GM12878 (cell line): ENCODE measurements at regions not wholly inside any gene's neighbourhood (a gene's known extent, or its start where the extent isn't known, plus 50 kb on each side); places are given as distances from the start of the nearest gene placed in this dataset.

Source experiments
- ATAC-seq: fragments of 200-7000 bp; cut with Tn5 transposase; 3 replicates; pipeline ENCODE4 v1.9.1; 2020; ENCODE audit warnings: mild to moderate bottlenecking, moderate library complexity
- BruUV-seq: library from RNA; stranded (reverse); fragments of 400-500 nt; replicated peaks from 2 replicates; lab custom pipeline; 2021; lab: Mats Ljungman, UMichigan
- CTCF ChIA-PET: fragments of 300-600 bp; sonication (Branson Sonifier 250); formaldehyde crosslinking; extraction: SDS; loops from one replicate; lab custom pipeline; 2021; ENCODE audit warnings: inconsistent platforms; lab: Yijun Ruan, JAX
- POLR2A ChIA-PET: fragments of 350-600 bp; formaldehyde crosslinking; extraction: SDS; loops from one replicate; lab custom pipeline; 2021; ENCODE audit warnings: inconsistent platforms; lab: Charles Lee
- RAD21 ChIA-PET: fragments of 300-600 bp; sonication (Branson Sonifier 250); formaldehyde crosslinking; loops from one replicate; lab custom pipeline; 2023; ENCODE audit warnings: antibody characterized with exemption; ENCODE audit not compliant: unreplicated experiment; lab: Charles Lee
- SMC1A ChIA-PET: fragments of 300-600 bp; sonication (Branson Sonifier 250); formaldehyde crosslinking; loops from one replicate; lab custom pipeline; 2023; ENCODE audit not compliant: unreplicated experiment, uncharacterized antibody; lab: Charles Lee
- DNase-seq: peaks from one replicate; pipeline ENCODE4 v3.0.0-alpha.2; 2011; ENCODE audit warnings: low read depth, low spot score
- FAIRE-seq: peaks from 3 replicates; lab custom pipeline; 2011; peaks lifted over from hg19 to GRCh38; lab: Jason Lieb, UNC
- H2AFZ ChIP-seq: 2 replicates; pipeline ENCODE4 v1.6.0; 2011; ENCODE audit warnings: low read depth, low read length, control low read depth; ENCODE audit not compliant: control insufficient read depth
- H3K27ac ChIP-seq: 2 replicates; pipeline ENCODE4 v1.5.1; 2011; ENCODE audit warnings: control low read depth; ENCODE audit not compliant: control insufficient read depth, insufficient read depth
- H3K27me3 ChIP-seq, 2 experiments: replicated peaks in 1 of 2; 2 replicates each; pipeline versions ENCODE4 v1.6.0 to v1.6.1; 2011; ENCODE audit warnings: low read length in 1 of 2; ENCODE audit not compliant: control insufficient read depth in 2 of 2, insufficient read depth in 2 of 2
- H3K36me3 ChIP-seq, 2 experiments: 2 replicates each; pipeline ENCODE4 v1.5.1; 2011; ENCODE audit warnings: low read length in 1 of 2; ENCODE audit not compliant: control insufficient read depth in 2 of 2, insufficient read depth in 2 of 2
- H3K4me1 ChIP-seq: 2 replicates; pipeline ENCODE4 v1.6.1; 2011; ENCODE audit warnings: mild to moderate bottlenecking, low read length, moderate library complexity, mixed read lengths; ENCODE audit not compliant: control insufficient read depth, insufficient read depth
- H3K4me2 ChIP-seq: 2 replicates; pipeline ENCODE4 v1.6.0; 2011; ENCODE audit warnings: control low read depth; ENCODE audit not compliant: control insufficient read depth, insufficient read depth
- H3K4me3 ChIP-seq: fragments of 200-600 bp; sonication (generic); 2 replicates; pipeline ENCODE4 v1.5.1; 2016
- H3K79me2 ChIP-seq: 2 replicates; pipeline ENCODE4 v1.6.0; 2011; ENCODE audit warnings: low read length; ENCODE audit not compliant: control insufficient read depth, insufficient read depth
- H3K9ac ChIP-seq: 2 replicates; pipeline ENCODE4 v1.8.0; 2011; ENCODE audit warnings: low read length, control low read depth, mixed read lengths; ENCODE audit not compliant: control insufficient read depth, insufficient read depth
- H3K9me3 ChIP-seq: replicated peaks from 3 replicates; pipeline ENCODE4 v1.5.1; 2011; ENCODE audit warnings: mild to moderate bottlenecking, low read length; ENCODE audit not compliant: control insufficient read depth, insufficient read depth
- H4K20me1 ChIP-seq: 2 replicates; pipeline ENCODE4 v1.6.0; 2011; ENCODE audit not compliant: control insufficient read depth, insufficient read depth
- BRCA1 ChIP-seq: IDR thresholded peaks from 2 replicates; pipeline ENCODE4 v1.6.1; 2011; ENCODE audit warnings: low read depth, low read length, improper control_type of control experiment
- HCFC1 ChIP-seq: fragments of 150-350 bp; IDR thresholded peaks from 2 replicates; pipeline ENCODE4 v1.6.1; 2014; ENCODE audit warnings: low read length
- JUND ChIP-seq: IDR thresholded peaks from 2 replicates; pipeline ENCODE4 v1.6.1; 2012; ENCODE audit warnings: low read depth, mild to moderate bottlenecking, low read length, improper control_type of control experiment, moderate library complexity
- MYB ChIP-seq: fragments of 150-350 bp; IDR thresholded peaks from 2 replicates; pipeline ENCODE4 v1.6.1; 2014; ENCODE audit warnings: mild to moderate bottlenecking, low read depth, low read length, borderline replicate concordance
- PAX8 ChIP-seq: fragments of 450-650 bp; IDR thresholded peaks from 2 replicates; pipeline ENCODE4 v1.6.1; 2017; ENCODE audit warnings: mild to moderate bottlenecking, moderate library complexity
- SMAD1 ChIP-seq: fragments of 450-650 bp; IDR thresholded peaks from 2 replicates; pipeline ENCODE4 v1.6.1; 2018; ENCODE audit warnings: mild to moderate bottlenecking, low read depth; ENCODE audit not compliant: partially characterized antibody
- TCF12 ChIP-seq: IDR thresholded peaks from 2 replicates; pipeline ENCODE4 v1.6.1; 2011; ENCODE audit warnings: low read depth, mild to moderate bottlenecking, low read length
- WGBS: methylation state at CpG from one replicate; pipeline ENCODE4 v1.1.6; 2016; ENCODE audit warnings: low lambda C conversion rate; ENCODE audit not compliant: insufficient replicate concordance, insufficient coverage; ENCODE audit errors: missing lambda C conversion rate; 5-methylcytosine and 5-hydroxymethylcytosine counted together
- in situ Hi-C: fragments of 300-500 bp; cut with MboI; formaldehyde crosslinking; loops from 9 replicates; pipeline ENCODE4 v1.14.3; 2018; ENCODE audit warnings: mixed read lengths
- intact Hi-C: fragments of 100-400 bp; cut with micrococcal nuclease; formaldehyde crosslinking; loops from one replicate; pipeline ENCODE4 v1.14.2; 2022; ENCODE audit not compliant: unreplicated experiment
- TF ChIP-seq, protein P1 (sequence below): IDR thresholded peaks from 2 replicates; pipeline ENCODE4 v1.6.1; 2011; ENCODE audit warnings: mild to moderate bottlenecking, low read depth, low read length, moderate library complexity; ENCODE audit not compliant: insufficient replicate concordance
- TF ChIP-seq, protein P2 (sequence below): fragments of 450-650 bp; IDR thresholded peaks from 2 replicates; pipeline ENCODE4 v1.6.1; 2017; ENCODE audit warnings: mild to moderate bottlenecking
- TF ChIP-seq, protein P3 (sequence below): fragments of 450-650 bp; formaldehyde crosslinking; IDR thresholded peaks from 2 replicates; pipeline ENCODE4 v1.5.0; 2022; ENCODE audit warnings: mild to moderate bottlenecking, missing genetic modification characterization

DNA sequence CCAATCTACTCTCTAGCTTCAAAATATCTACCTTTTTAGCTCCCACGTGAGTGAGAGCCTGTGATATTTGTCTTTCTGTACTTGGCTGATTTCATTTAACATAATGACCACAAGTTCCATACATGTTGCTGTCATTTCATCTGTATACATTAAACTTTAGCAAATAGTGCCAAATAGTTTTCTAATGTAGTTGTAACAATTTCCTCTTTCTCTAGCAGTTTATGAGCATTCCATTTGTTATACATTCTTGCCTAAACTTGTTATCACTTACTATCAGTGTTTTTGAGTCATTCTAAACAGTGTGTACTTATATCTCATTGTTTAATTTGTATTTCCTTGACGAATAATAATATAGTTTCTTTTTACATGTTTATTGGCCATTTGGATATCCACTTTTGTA lies 77.2 kb downstream of the NEUROD6 start:
- no peak overlapping the region for H3K4me2 ChIP-seq
- POLR2A ChIA-PET = no interaction called here
- SMC1A ChIA-PET = no interaction called here
- no peak overlapping the region for H3K9ac ChIP-seq
- H3K27ac ChIP-seq = no peak overlapping the region
- H3K79me2 ChIP-seq = no peaks in the 10 kb centered on the region
- WGBS = 25% methylated on average over 2 of the region's 2 CpGs
- DNase-seq = no peak
- no peaks in the 10 kb centered on the region for H3K27me3 ChIP-seq
- no peak overlapping the region for H3K4me3 ChIP-seq
- RAD21 ChIA-PET = no interaction called here
- no peak for FAIRE-seq
- TF ChIP-seq TCF12 = no peak
- H3K4me1 ChIP-seq = no peaks in the 10 kb centered on the region
- no peaks in the 10 kb centered on the region for H4K20me1 ChIP-seq
- BruUV-seq = no TSS peak
- intact Hi-C loops (no loop called here), in situ Hi-C loops (no loop called here)
- no peak overlapping the region for H2AFZ ChIP-seq
- H3K36me3 ChIP-seq = no peaks in the 10 kb centered on the region
- H3K9me3 ChIP-seq = no peaks in the 10 kb centered on the region
- CTCF ChIA-PET = no interaction called here
- no peak for ATAC-seq

DNA sequence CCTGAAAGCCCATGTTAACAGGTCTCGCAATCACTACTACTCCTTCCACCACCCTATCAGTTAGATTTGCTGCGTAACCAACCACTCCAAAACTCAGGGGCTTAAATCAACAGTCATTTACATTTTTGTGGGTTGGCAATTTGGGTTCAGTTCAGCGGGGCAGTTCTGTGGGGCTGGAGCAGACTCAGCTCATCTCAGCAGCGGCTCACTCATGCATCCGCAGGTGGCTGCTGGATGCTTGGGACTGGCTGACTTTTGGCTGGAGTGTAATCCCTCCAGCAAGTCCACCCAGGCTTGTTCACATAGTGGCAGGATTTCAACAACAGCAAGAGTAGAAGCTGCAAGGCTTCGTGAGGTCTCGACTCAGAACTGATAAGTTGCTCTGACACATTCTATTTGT lies 79.2 kb downstream of the NEUROD6 start:
- DNase-seq (no peak), ATAC-seq (no peak), FAIRE-seq (no peak)
- Histone ChIP-seq H3K27me3 (no peaks in the 10 kb centered on the region), H3K79me2 (no peaks in the 10 kb centered on the region), H3K9me3 (no peaks in the 10 kb centered on the region), H4K20me1 (no peaks in the 10 kb centered on the region), H3K36me3 (no peaks in the 10 kb centered on the region), H3K4me1 (no peaks in the 10 kb centered on the region), H3K4me3 (no peak overlapping the region), H3K27ac (no peak overlapping the region), H2AFZ (no peak overlapping the region), H3K4me2 (no peak overlapping the region), H3K9ac (no peak overlapping the region)
- no TSS peak for BruUV-seq
- intact Hi-C loops = no loop called here
- CTCF ChIA-PET = no interaction called here
- RAD21 ChIA-PET = no interaction called here
- POLR2A ChIA-PET = no interaction called here
- WGBS = 28% methylated on average over 7 of the region's 7 CpGs
- in situ Hi-C loops = no loop called here
- SMC1A ChIA-PET = no interaction called here
- TF ChIP-seq PAX8 = no peak
- TF ChIP-seq BRCA1 = no peak
- TF ChIP-seq, protein P1, sequence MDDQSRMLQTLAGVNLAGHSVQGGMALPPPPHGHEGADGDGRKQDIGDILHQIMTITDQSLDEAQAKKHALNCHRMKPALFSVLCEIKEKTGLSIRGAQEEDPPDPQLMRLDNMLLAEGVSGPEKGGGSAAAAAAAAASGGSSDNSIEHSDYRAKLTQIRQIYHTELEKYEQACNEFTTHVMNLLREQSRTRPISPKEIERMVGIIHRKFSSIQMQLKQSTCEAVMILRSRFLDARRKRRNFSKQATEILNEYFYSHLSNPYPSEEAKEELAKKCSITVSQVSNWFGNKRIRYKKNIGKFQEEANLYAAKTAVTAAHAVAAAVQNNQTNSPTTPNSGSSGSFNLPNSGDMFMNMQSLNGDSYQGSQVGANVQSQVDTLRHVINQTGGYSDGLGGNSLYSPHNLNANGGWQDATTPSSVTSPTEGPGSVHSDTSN = no peak
- TF ChIP-seq, protein P2, sequence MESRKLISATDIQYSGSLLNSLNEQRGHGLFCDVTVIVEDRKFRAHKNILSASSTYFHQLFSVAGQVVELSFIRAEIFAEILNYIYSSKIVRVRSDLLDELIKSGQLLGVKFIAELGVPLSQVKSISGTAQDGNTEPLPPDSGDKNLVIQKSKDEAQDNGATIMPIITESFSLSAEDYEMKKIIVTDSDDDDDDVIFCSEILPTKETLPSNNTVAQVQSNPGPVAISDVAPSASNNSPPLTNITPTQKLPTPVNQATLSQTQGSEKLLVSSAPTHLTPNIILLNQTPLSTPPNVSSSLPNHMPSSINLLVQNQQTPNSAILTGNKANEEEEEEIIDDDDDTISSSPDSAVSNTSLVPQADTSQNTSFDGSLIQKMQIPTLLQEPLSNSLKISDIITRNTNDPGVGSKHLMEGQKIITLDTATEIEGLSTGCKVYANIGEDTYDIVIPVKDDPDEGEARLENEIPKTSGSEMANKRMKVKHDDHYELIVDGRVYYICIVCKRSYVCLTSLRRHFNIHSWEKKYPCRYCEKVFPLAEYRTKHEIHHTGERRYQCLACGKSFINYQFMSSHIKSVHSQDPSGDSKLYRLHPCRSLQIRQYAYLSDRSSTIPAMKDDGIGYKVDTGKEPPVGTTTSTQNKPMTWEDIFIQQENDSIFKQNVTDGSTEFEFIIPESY = no peak
- TF ChIP-seq JUND = no peak
- TF ChIP-seq, protein P3, sequence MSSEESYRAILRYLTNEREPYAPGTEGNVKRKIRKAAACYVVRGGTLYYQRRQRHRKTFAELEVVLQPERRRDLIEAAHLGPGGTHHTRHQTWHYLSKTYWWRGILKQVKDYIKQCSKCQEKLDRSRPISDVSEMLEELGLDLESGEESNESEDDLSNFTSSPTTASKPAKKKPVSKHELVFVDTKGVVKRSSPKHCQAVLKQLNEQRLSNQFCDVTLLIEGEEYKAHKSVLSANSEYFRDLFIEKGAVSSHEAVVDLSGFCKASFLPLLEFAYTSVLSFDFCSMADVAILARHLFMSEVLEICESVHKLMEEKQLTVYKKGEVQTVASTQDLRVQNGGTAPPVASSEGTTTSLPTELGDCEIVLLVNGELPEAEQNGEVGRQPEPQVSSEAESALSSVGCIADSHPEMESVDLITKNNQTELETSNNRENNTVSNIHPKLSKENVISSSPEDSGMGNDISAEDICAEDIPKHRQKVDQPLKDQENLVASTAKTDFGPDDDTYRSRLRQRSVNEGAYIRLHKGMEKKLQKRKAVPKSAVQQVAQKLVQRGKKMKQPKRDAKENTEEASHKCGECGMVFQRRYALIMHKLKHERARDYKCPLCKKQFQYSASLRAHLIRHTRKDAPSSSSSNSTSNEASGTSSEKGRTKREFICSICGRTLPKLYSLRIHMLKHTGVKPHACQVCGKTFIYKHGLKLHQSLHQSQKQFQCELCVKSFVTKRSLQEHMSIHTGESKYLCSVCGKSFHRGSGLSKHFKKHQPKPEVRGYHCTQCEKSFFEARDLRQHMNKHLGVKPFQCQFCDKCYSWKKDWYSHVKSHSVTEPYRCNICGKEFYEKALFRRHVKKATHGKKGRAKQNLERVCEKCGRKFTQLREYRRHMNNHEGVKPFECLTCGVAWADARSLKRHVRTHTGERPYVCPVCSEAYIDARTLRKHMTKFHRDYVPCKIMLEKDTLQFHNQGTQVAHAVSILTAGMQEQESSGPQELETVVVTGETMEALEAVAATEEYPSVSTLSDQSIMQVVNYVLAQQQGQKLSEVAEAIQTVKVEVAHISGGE (CRISPR knock-in tag) = no peak
- no peak for TF ChIP-seq SMAD1
- TF ChIP-seq MYB = no peak
- TF ChIP-seq HCFC1 = no peak
